ENCODE measurements at regions not wholly inside any gene's neighbourhood (a gene's known extent, or its start where the extent isn't known, plus 50 kb on each side); places are given as distances from the start of the nearest gene placed in this dataset.

GRCh38 chr2:13654416-13654815 is 937.7 kb downstream of the TRIB2 start (continued):
- TF ChIP-seq ZNF114 (CRISPR knock-in tag; IDR thresholded peaks at IDR 0.05), result no peak
- no peak for TF ChIP-seq STAT1 (IDR thresholded peaks at IDR 0.05; ENCODE audit: unreplicated experiment)
- no peak for TF ChIP-seq ZNF462 (CRISPR knock-in tag; IDR thresholded peaks at IDR 0.05)
- TF ChIP-seq NANOG (IDR thresholded peaks at IDR 0.05; ENCODE audit: borderline replicate concordance), result no peak
- no peak for TF ChIP-seq EZH2 (IDR thresholded peaks at IDR 0.05; ENCODE audit: low read depth, unreplicated experiment)

GRCh38 chr2:13660231-13660630 is 943.5 kb downstream of the TRIB2 start:
- Histone ChIP-seq H3K4me3 (no peak overlapping the region), H3K36me3 (ENCODE audit: insufficient read depth) (no peaks in the 10 kb centered on the region), H3K79me2 (replicated peaks; ENCODE audit: insufficient read depth) (no peaks in the 10 kb centered on the region), H2AFZ (no peak overlapping the region), H3K27ac (ENCODE audit: low read depth) (no peak overlapping the region), H4K20me1 (replicated peaks; ENCODE audit: insufficient read depth) (no peaks in the 10 kb centered on the region), H3F3A (replicated peaks; ENCODE audit: low read depth) (no peaks in the 10 kb centered on the region), H3K9me2 (ENCODE audit: insufficient read depth) (no peaks in the 10 kb centered on the region), H3K4me2 (no peak overlapping the region), H3K4me1 (ENCODE audit: insufficient read depth) (no peaks in the 10 kb centered on the region), H3K27me3 (ENCODE audit: insufficient read depth) (no peaks in the 10 kb centered on the region)
- no peaks in the 10 kb centered on the region for H3K9me3 Mint-ChIP-seq
- no peaks in the 10 kb centered on the region for H3K36me3 Mint-ChIP-seq (ENCODE audit: low read depth)
- H3K4me1 Mint-ChIP-seq, result no peaks in the 10 kb centered on the region
- H3K4me3 Mint-ChIP-seq, result no peak overlapping the region
- H3K27ac Mint-ChIP-seq, result no peak overlapping the region
- ATAC-seq (no peak), DNase-seq (ENCODE audit: low spot score) (no peak)
- H3K27me3 Mint-ChIP-seq (ENCODE audit: insufficient read depth, low read depth, poor library complexity), result no peaks in the 10 kb centered on the region
- TF ChIP-seq STAT1 (IDR thresholded peaks at IDR 0.05; ENCODE audit: unreplicated experiment) (no peak), EZH2phosphoT487 (IDR thresholded peaks at IDR 0.05; ENCODE audit: unreplicated experiment) (no peak), EZH2 (IDR thresholded peaks at IDR 0.05; ENCODE audit: low read depth, unreplicated experiment) (no peak), ZNF462 (CRISPR knock-in tag; IDR thresholded peaks at IDR 0.05) (no peak), CREB1 (CRISPR knock-in tag; IDR thresholded peaks at IDR 0.05; ENCODE audit: low read depth) (no peak), NANOG (IDR thresholded peaks at IDR 0.05; ENCODE audit: borderline replicate concordance) (no peak)
